ENCODE measurements at regions not wholly inside any gene's neighbourhood (a gene's known extent, or its start where the extent isn't known, plus 50 kb on each side); places are given as distances from the start of the nearest gene placed in this dataset.

GRCh38 chr10:52645187-52645758 is 127.3 kb downstream of the MBL2 start:
- no peak for DNase-seq (ENCODE audit: low spot score)

- no peak for DNase-seq (ENCODE audit: low spot score)
These were observed 123.1 kb downstream of the MBL2 start for GRCh38 chr10:52649511-52649910.

GRCh38 chr10:52650873-52651272 is 121.7 kb downstream of the MBL2 start:
- DNase-seq (ENCODE audit: low spot score), result no peak

GRCh38 chr10:52651293-52651692 is 121.3 kb downstream of the MBL2 start:
- no peak for DNase-seq (ENCODE audit: low spot score)

- no peak for DNase-seq (ENCODE audit: low spot score)
These were observed 119.9 kb downstream of the MBL2 start for GRCh38 chr10:52652431-52653262.

- DNase-seq (ENCODE audit: low spot score), result no peak
These were observed 119.2 kb downstream of the MBL2 start for GRCh38 chr10:52653263-52653909.

- DNase-seq (ENCODE audit: low spot score), result no peak
These were observed 118.4 kb downstream of the MBL2 start for GRCh38 chr10:52654201-52654600.

- DNase-seq (ENCODE audit: low spot score), result no peak
These were observed 114.5 kb downstream of the MBL2 start for GRCh38 chr10:52658112-52658511.

GRCh38 chr10:52659085-52659484 is 113.5 kb downstream of the MBL2 start:
- no peak for DNase-seq (ENCODE audit: low spot score)

GRCh38 chr10:52662256-52662655 is 110.3 kb downstream of the MBL2 start:
- DNase-seq (ENCODE audit: low spot score), result no peak

- DNase-seq (ENCODE audit: low spot score), result no peak
These were observed 109.4 kb downstream of the MBL2 start for GRCh38 chr10:52663161-52663560.

- no peak for DNase-seq (ENCODE audit: low spot score)
These were observed 108.0 kb downstream of the MBL2 start for GRCh38 chr10:52664629-52665028.

GRCh38 chr10:52665821-52666220 is 106.8 kb downstream of the MBL2 start:
- no peak for DNase-seq (ENCODE audit: low spot score)

GRCh38 chr10:52666931-52667330 is 105.7 kb downstream of the MBL2 start:
- no peak for DNase-seq (ENCODE audit: low spot score)

GRCh38 chr10:52668024-52668423 is 104.6 kb downstream of the MBL2 start:
- DNase-seq (ENCODE audit: low spot score), result no peak

- no peak for DNase-seq (ENCODE audit: low spot score)
These were observed 99.7 kb downstream of the MBL2 start for GRCh38 chr10:52672880-52673279.

GRCh38 chr10:52673468-52673867 is 99.1 kb downstream of the MBL2 start:
- no peak for DNase-seq (ENCODE audit: low spot score)

- no peak for DNase-seq (ENCODE audit: low spot score)
These were observed 98.1 kb downstream of the MBL2 start for GRCh38 chr10:52674474-52674873.

GRCh38 chr10:52677086-52677485 is 95.5 kb downstream of the MBL2 start:
- DNase-seq (ENCODE audit: low spot score), result no peak

GRCh38 chr10:52678611-52679010 is 94.0 kb downstream of the MBL2 start:
- no peak for DNase-seq (ENCODE audit: low spot score)

GRCh38 chr10:52679117-52679516 is 93.5 kb downstream of the MBL2 start:
- no peak for DNase-seq (ENCODE audit: low spot score)

GRCh38 chr10:52682766-52683165 is 89.8 kb downstream of the MBL2 start:
- DNase-seq (ENCODE audit: low spot score), result no peak

GRCh38 chr10:52683776-52684175 is 88.8 kb downstream of the MBL2 start:
- no peak for DNase-seq (ENCODE audit: low spot score)
